Spinal cord (tissue), 9 donors: ENCODE measurements at regions not wholly inside any gene's neighbourhood (a gene's known extent, or its start where the extent isn't known, plus 50 kb on each side); places are given as distances from the start of the nearest gene placed in this dataset.
A peak's percentile ranks its signal among the peaks of the same experiment; 100 is the strongest.

ENCODE experiments used
- DNase-seq, 6 donors: peaks; one replicate each; pipeline versions ENCODE4 v3.0.0 to v3.0.0-alpha.2; 2013 to 2015; ENCODE audit warnings: low spot score in 6 of 6, low read depth in 4 of 6
- H3K27ac ChIP-seq: one replicate; pipeline ENCODE4 v1.5.1; 2013; ENCODE audit warnings: low read depth, low read length, control low read depth
- H3K27me3 ChIP-seq: one replicate; pipeline ENCODE4 v1.6.1; 2013; ENCODE audit warnings: low read length; ENCODE audit not compliant: control insufficient read depth, insufficient read depth
- H3K36me3 ChIP-seq: one replicate; pipeline ENCODE4 v1.6.1; 2013; ENCODE audit warnings: low read length; ENCODE audit not compliant: control insufficient read depth, insufficient read depth
- H3K4me1 ChIP-seq: one replicate; pipeline ENCODE4 v1.6.1; 2013; ENCODE audit warnings: low read length; ENCODE audit not compliant: control insufficient read depth, insufficient read depth
- H3K4me3 ChIP-seq: one replicate; pipeline ENCODE4 v1.5.1; 2013; ENCODE audit warnings: low read depth, low read length, control low read depth
- H3K9me3 ChIP-seq: one replicate; pipeline ENCODE4 v1.6.1; 2013; ENCODE audit warnings: low read length; ENCODE audit not compliant: control insufficient read depth, insufficient read depth
- WGBS: methylation state at CpG from one replicate; pipeline ENCODE4 v1.1.5; 2013; ENCODE audit warnings: missing lambda C conversion rate; ENCODE audit not compliant: insufficient coverage; 5-methylcytosine and 5-hydroxymethylcytosine counted together
- donor health status: healthy.

DNA sequence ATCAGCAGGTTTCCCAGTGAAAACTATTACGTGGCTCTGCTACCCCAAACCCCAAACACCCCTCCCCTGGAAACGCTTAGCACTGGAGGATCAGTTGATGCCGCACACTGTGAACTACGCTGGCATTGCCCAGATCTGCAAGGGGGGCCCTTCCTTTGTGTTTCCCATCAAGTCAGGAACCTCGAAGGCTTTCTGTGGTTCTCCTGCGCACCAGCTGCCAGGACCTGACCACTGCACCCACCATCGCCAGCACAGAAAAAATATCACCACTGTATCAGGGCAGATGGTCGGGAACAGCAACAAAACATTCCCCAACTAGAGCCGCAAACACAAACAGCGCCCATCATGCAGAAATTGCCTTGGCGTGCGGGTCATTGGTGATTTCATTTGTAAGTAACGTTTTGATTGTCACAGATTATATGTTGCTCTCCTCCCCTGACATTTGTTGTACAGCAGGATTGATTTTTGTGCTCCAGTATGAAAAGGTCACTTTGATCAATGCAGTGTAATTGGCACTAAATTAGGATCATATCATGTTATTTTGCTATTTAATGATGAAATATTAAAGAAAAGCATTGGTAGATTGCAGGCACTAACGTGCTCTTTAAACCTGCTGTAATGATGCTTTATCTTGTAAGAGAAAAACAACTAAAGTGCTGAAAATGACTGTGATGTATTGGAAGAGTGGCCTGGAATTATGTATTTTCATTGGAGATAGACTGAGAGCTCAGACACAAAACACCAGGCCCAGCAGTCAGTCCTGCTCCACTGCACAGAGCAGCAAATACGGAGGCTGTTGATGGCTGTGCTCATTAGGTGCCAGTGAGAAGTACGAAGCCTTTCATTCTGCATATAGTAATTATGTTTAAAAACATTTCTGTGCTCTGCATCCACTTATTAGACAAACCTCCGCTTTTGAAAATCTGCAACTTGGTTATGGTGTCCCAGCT, 833.2 kb upstream of the SALL3 start:
- Histone ChIP-seq H3K27me3 (peaks cover 2% of the 10 kb centered on the region), H3K27ac (no peak overlapping the region), H3K4me1 (peaks cover 2% of the 10 kb centered on the region), H3K36me3 (no peaks in the 10 kb centered on the region), H3K4me3 (no peak overlapping the region), H3K9me3 (peaks cover 2% of the 10 kb centered on the region)
- WGBS = 93% methylated on average over 8 of the region's 17 CpGs
- DNase-seq = peak in 1 of 6 donors; percentile 68

DNA sequence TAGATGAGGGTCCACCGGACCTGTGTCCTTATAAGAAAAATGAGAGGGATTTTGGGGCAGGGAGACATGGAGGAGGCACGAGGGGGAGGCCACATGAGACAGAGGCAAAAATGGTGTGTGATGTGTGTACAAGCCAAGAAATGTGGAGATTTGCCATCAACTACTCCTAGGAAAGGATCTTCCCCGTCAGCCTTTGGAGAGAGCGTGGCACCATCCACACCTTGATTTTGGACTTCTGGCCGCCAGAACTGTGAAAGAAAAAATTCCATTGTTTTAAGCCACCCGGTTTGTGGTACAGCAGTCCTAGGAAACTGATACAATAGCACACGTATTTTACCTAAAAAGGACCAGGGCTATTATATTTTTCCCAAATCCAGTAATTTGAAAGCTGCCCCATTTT, 829.0 kb upstream of the SALL3 start:
- Histone ChIP-seq H3K4me3 (no peak overlapping the region), H3K4me1 (peaks cover 5% of the 10 kb centered on the region), H3K27me3 (no peaks in the 10 kb centered on the region), H3K9me3 (peaks cover 2% of the 10 kb centered on the region), H3K36me3 (no peaks in the 10 kb centered on the region), H3K27ac (no peak overlapping the region)
- 96% methylated on average over 7 of the region's 7 CpGs for WGBS
- DNase-seq = no peak

DNA sequence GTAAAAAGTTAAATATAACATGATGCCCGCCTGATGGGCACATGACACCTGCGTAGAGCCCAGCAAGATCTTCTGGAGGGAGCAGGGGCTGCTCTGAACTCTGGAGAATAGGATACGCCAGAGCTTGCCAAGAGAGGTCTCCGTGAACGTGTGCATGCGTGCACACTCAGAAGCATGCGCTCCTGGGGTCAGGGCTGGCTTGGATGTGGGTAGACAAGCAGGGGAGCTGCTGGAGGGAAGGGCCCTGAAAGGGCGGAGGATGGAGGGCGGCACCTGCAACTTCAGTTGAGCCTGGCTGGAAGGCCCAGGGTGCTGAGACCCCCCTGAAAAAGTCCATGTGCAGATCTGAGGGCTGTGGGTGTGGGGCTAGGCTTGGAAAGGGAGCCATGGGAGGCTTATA, 828.4 kb upstream of the SALL3 start:
- Histone ChIP-seq H3K27me3 (no peaks in the 10 kb centered on the region), H3K9me3 (peaks cover 2% of the 10 kb centered on the region), H3K4me3 (no peak overlapping the region), H3K36me3 (no peaks in the 10 kb centered on the region), H3K4me1 (peaks cover 3% of the 10 kb centered on the region), H3K27ac (no peak overlapping the region)
- DNase-seq = no peak
- 97% methylated on average over 9 of the region's 9 CpGs for WGBS

DNA sequence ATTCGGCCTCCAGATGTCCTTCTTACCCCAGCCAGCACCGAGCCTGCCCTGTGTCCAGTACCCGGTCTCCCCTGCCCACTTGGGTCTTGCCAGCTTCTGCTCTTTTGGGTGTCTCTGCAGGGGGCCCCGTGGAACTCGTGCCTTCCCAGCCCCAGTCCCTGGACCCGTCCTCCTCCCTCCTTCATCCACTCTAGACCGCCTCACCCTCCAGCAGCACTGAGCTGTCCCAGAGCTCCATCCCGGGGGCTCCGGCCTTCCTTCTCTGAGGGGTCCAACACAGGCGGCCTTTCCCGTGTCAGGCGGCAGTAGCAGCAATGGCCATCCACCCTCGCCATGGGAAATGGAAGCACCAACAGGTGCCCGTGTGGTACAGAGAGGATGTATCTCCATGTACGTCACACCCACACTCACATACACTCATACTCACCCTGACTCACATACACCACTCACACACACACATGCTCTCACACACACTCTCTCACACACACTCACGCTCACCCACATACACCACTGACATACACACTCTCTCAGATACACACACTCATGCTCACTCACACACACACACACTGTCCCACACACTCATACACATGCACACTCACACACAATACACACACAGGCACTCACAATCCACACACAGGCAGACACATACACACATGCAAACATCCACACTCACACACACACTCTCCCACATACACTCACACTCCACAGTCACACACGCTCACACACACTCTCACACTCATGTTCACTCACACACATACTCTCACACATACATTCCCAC, 827.5 kb upstream of the SALL3 start:
- Histone ChIP-seq H3K27ac (no peak overlapping the region), H3K36me3 (no peaks in the 10 kb centered on the region), H3K27me3 (no peaks in the 10 kb centered on the region), H3K9me3 (peaks cover 2% of the 10 kb centered on the region), H3K4me1 (peaks cover 2% of the 10 kb centered on the region), H3K4me3 (no peak overlapping the region)
- DNase-seq = no peak
- 91% methylated on average over 17 of the region's 17 CpGs for WGBS

DNA sequence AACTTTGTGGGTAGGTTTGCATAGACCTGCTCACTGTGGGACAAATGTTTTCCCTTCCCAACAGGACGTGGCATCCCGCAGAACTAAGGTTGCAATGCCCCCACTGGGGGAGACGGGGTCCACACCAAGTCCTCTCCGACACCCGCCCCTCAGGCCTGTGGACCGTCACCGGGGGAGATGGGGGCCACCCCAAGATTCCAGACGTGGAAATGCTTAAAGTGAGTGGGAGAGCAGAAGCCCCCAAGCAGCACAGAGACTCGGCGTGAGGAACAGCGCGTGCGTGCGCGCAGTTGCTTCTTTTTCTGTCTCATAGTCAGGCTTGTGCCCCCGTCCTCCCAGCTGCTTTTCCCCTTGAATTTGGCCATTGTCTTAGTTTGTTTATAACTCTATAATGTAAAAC, 826.3 kb upstream of the SALL3 start:
- no peak overlapping the region for H3K4me3 ChIP-seq
- 95% methylated on average over 15 of the region's 16 CpGs for WGBS
- no peaks in the 10 kb centered on the region for H3K36me3 ChIP-seq
- DNase-seq = no peak
- H3K27ac ChIP-seq = no peak overlapping the region
- peaks cover 2% of the 10 kb centered on the region for H3K4me1 ChIP-seq
- peaks cover 2% of the 10 kb centered on the region for H3K9me3 ChIP-seq
- H3K27me3 ChIP-seq = no peaks in the 10 kb centered on the region

DNA sequence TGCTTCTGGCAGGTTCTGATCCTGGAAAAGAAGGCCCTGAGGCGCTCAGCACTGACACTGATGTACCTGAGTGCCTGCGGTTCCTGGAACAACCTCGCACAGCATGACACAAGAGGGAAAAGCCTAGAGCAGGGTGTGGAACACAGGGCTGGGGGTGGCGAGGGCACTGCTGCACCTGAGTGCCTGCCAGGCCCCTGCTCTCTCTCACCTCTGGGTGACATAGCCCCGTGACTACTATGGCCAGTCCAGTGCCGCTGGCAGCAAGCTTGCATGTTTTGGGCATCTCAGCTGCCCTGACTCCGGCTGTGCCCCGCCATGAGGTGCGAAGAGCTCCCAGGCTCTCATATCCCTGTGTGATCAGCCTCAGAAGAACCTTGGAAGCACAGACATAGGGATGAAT, 825.2 kb upstream of the SALL3 start:
- 94% methylated on average over 9 of the region's 9 CpGs for WGBS
- Histone ChIP-seq H3K4me3 (no peak overlapping the region), H3K36me3 (no peaks in the 10 kb centered on the region), H3K9me3 (peaks cover 2% of the 10 kb centered on the region), H3K27ac (no peak overlapping the region), H3K4me1 (peaks cover 2% of the 10 kb centered on the region), H3K27me3 (no peaks in the 10 kb centered on the region)
- no peak for DNase-seq

DNA sequence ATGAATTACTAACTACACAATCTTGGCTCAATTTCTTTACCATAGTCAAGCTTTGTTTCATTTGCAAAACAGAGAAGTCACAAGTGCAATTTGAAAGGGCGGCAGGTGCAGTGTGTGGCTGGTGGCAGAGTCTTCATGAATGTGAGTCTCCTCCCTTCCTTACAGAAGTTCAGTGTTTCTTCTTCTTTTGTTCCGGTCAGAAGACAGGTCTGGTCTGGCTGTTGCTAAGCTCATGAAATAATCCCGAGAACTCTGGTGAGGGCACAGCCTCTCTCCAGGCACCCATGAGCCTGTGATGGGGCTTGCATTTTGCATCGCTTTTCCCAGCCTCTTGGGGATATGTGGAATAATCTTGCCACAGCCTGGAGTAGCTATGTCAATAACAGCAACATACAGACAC, 824.8 kb upstream of the SALL3 start:
- H3K27me3 ChIP-seq = no peaks in the 10 kb centered on the region
- no peak overlapping the region for H3K27ac ChIP-seq
- DNase-seq = no peak
- peaks cover 2% of the 10 kb centered on the region for H3K9me3 ChIP-seq
- H3K36me3 ChIP-seq = no peaks in the 10 kb centered on the region
- H3K4me1 ChIP-seq = peaks cover 2% of the 10 kb centered on the region
- H3K4me3 ChIP-seq = no peak overlapping the region
- 83% methylated on average over 1 of the region's 4 CpGs for WGBS

DNA sequence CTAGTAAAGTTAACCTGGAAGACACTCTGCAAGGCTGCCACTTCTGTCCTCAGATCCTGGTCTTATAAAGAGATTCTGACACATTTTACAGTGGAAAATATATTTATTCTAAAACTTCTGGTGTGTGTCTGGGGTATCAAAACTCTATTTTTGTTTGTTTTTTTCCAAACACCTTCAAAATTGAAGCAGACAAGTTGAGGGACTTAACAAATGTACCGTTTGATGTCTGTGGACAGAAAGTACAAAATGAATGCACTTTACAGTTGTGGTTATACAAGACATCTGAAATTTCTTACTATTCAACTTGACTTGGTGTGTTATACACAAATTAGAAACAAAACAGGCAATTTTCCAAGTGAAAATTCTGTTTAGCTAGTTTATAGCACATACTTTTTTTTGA, 823.2 kb upstream of the SALL3 start:
- no CpG with 5 or more reads among the region's 1 CpG for WGBS
- H3K9me3 ChIP-seq = no peaks in the 10 kb centered on the region

DNA sequence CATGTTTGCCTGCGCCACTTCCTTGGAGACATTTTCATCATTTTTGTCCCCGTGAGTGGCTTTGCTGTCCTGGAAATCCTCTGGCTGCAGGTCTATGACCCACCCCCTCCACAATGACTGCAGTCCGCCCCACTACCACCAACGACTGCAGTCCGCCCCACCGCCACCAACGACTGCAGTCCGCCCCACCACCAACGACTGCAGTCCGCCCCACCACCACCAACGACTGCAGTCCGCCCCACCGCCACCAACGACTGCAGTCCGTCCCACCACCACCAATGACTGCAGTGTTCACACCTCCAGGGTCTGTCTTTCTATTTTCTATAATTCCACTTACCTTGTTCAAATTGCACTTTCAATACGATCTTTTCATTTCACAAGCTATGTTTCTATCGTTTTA, 820.7 kb upstream of the SALL3 start:
- DNase-seq = no peak
- H3K4me3 ChIP-seq = no peak overlapping the region
- H3K36me3 ChIP-seq = no peaks in the 10 kb centered on the region
- no peaks in the 10 kb centered on the region for H3K9me3 ChIP-seq
- no peak overlapping the region for H3K27ac ChIP-seq
- WGBS = 94% methylated on average over 13 of the region's 17 CpGs
- peaks cover 2% of the 10 kb centered on the region for H3K4me1 ChIP-seq
- H3K27me3 ChIP-seq = no peaks in the 10 kb centered on the region

More for the DNA sequence above, 823.2 kb upstream of the SALL3 start:
- Histone ChIP-seq H3K4me1 (peaks cover 2% of the 10 kb centered on the region), H3K27ac (no peak overlapping the region), H3K4me3 (no peak overlapping the region), H3K27me3 (no peaks in the 10 kb centered on the region), H3K36me3 (no peaks in the 10 kb centered on the region)
- no peak for DNase-seq
